ENCODE measurements at regions not wholly inside any gene's neighbourhood (a gene's known extent, or its start where the extent isn't known, plus 50 kb on each side); places are given as distances from the start of the nearest gene placed in this dataset.

DNA sequence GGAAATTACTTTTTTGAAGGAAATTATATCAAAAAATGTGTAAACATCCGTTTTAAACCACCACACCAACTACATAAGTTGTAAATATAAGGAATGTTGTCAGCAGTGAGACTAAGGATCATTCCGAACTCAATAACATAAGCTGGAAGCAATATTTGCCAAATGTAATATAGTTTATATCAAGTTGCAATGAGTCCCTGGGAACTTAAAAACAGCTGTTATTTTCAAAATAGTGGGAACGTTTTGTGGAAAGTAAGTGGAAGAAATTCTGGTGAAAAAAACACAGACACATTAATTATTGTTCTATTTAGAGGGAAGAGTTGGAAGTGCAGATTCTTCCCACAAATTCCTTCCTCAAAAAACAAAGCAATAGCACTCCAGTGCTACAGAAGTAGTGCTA is 444.3 kb downstream of the NAP1L3 start (continued):
- TF ChIP-seq, protein P1, sequence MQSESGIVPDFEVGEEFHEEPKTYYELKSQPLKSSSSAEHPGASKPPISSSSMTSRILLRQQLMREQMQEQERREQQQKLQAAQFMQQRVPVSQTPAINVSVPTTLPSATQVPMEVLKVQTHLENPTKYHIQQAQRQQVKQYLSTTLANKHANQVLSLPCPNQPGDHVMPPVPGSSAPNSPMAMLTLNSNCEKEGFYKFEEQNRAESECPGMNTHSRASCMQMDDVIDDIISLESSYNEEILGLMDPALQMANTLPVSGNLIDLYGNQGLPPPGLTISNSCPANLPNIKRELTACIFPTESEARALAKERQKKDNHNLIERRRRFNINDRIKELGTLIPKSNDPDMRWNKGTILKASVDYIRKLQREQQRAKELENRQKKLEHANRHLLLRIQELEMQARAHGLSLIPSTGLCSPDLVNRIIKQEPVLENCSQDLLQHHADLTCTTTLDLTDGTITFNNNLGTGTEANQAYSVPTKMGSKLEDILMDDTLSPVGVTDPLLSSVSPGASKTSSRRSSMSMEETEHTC (IDR thresholded peaks at IDR 0.05): no peak
- no peak for TF ChIP-seq EWSR1 (IDR thresholded peaks at IDR 0.05; ENCODE audit: borderline replicate concordance, low read depth, partially characterized antibody)

All from K562 (cell line).